A673 (cell line): ENCODE measurements at regions not wholly inside any gene's neighbourhood (a gene's known extent, or its start where the extent isn't known, plus 50 kb on each side); places are given as distances from the start of the nearest gene placed in this dataset.

Source experiments
- BruUV-seq: library from RNA; stranded (reverse); fragments of 400-500 nt; replicated peaks from 2 replicates; lab custom pipeline; 2021; lab: Mats Ljungman, UMichigan
- CTCF ChIA-PET: fragments of 300-600 bp; sonication (Branson Sonifier 250); formaldehyde crosslinking; loops from one replicate; lab custom pipeline; 2022; ENCODE audit warnings: antibody characterized with exemption; lab: Charles Lee
- POLR2A ChIA-PET: fragments of 300-600 bp; sonication (Branson Sonifier 250); formaldehyde crosslinking; loops from one replicate; lab custom pipeline; 2022; ENCODE audit warnings: antibody characterized with exemption; ENCODE audit not compliant: low non-redundant PET; lab: Charles Lee
- DNase-seq: peaks from one replicate; pipeline ENCODE4 v3.0.0-alpha.2; 2015; ENCODE audit warnings: low spot score
- H3K27ac ChIP-seq: fragments of 200-600 bp; sonication (generic); 2 replicates; pipeline ENCODE4 v1.5.1; 2016; ENCODE audit warnings: mixed run types, low read depth, mild to moderate bottlenecking, mixed read lengths, antibody characterized with exemption, low read length; ENCODE audit not compliant: poor library complexity, severe bottlenecking
- H3K27me3 ChIP-seq: fragments of 200-600 bp; sonication (generic); replicated peaks from 2 replicates; pipeline ENCODE4 v1.6.1; 2017; ENCODE audit warnings: mixed run types, low read depth, mild to moderate bottlenecking, mixed read lengths, antibody characterized with exemption, low read length; ENCODE audit not compliant: insufficient read depth, poor library complexity
- H3K36me3 ChIP-seq: fragments of 200-600 bp; sonication (generic); 2 replicates; pipeline ENCODE4 v1.6.1; 2016; ENCODE audit warnings: mixed run types, mild to moderate bottlenecking, mixed read lengths, antibody characterized with exemption, low read length; ENCODE audit not compliant: insufficient read depth, poor library complexity, severe bottlenecking
- H3K4me1 ChIP-seq: fragments of 200-600 bp; sonication (generic); 2 replicates; pipeline ENCODE4 v1.6.1; 2017; ENCODE audit warnings: mixed run types, mild to moderate bottlenecking, mixed read lengths, antibody characterized with exemption, low read length; ENCODE audit not compliant: insufficient read depth, poor library complexity, severe bottlenecking
- H3K4me3 ChIP-seq: fragments of 200-600 bp; sonication (generic); 2 replicates; pipeline ENCODE4 v1.5.1; 2016; ENCODE audit warnings: low read depth, mixed run types, mild to moderate bottlenecking, mixed read lengths, low read length; ENCODE audit not compliant: poor library complexity, severe bottlenecking
- H3K9me3 ChIP-seq: fragments of 200-600 bp; sonication (generic); 2 replicates; pipeline ENCODE4 v1.6.1; 2016; ENCODE audit warnings: mixed run types, low read depth, mild to moderate bottlenecking, mixed read lengths, antibody characterized with exemption, low read length; ENCODE audit not compliant: poor library complexity, severe bottlenecking
- CTCF ChIP-seq: fragments of 300-800, 200-600 bp; sonication (generic); conservative IDR thresholded peaks from 2 replicates; pipeline ENCODE4 v1.5.1; 2017; ENCODE audit warnings: low read depth, mild to moderate bottlenecking, antibody characterized with exemption, low read length, moderate library complexity, mixed read lengths
- EZH2 ChIP-seq: fragments of 200-600 bp; sonication (generic); IDR thresholded peaks from 2 replicates; pipeline ENCODE4 v1.6.1; 2017; ENCODE audit warnings: borderline replicate concordance, low read depth, mild to moderate bottlenecking, mixed read lengths, antibody characterized with exemption, low read length; ENCODE audit not compliant: poor library complexity, severe bottlenecking
- intact Hi-C: fragments of 100-400 bp; cut with micrococcal nuclease; formaldehyde crosslinking; loops from one replicate; pipeline ENCODE4 v1.10.0; 2022; ENCODE audit not compliant: unreplicated experiment

GRCh38 chr6:147103694-147104093 lies 100.5 kb upstream of the STXBP5 start:
- Histone ChIP-seq H3K27me3 (no peaks in the 10 kb centered on the region), H3K4me1 (no peaks in the 10 kb centered on the region), H3K4me3 (no peak overlapping the region), H3K36me3 (no peaks in the 10 kb centered on the region), H3K27ac (no peak overlapping the region), H3K9me3 (no peaks in the 10 kb centered on the region)
- intact Hi-C loops: no loop called here
- no TSS peak for BruUV-seq
- no peak for DNase-seq
- ChIA-PET POLR2A (no interaction called here), CTCF (no interaction called here)
- no peak for TF ChIP-seq CTCF
- TF ChIP-seq EZH2: no peak

GRCh38 chr6:147105786-147106185 lies 98.4 kb upstream of the STXBP5 start:
- Histone ChIP-seq H3K9me3 (no peaks in the 10 kb centered on the region), H3K36me3 (no peaks in the 10 kb centered on the region), H3K27me3 (no peaks in the 10 kb centered on the region), H3K27ac (no peak overlapping the region), H3K4me1 (no peaks in the 10 kb centered on the region), H3K4me3 (no peak overlapping the region)
- ChIA-PET CTCF (no interaction called here), POLR2A (no interaction called here)
- no TSS peak for BruUV-seq
- DNase-seq: no peak
- intact Hi-C loops: no loop called here
- TF ChIP-seq CTCF (no peak), EZH2 (no peak)

- no TSS peak for BruUV-seq
- no peaks in the 10 kb centered on the region for H3K9me3 ChIP-seq
- intact Hi-C loops: no loop called here
- POLR2A ChIA-PET: no interaction called here
- H3K27ac ChIP-seq: no peak overlapping the region
- no peaks in the 10 kb centered on the region for H3K4me1 ChIP-seq
- H3K36me3 ChIP-seq: no peaks in the 10 kb centered on the region
- CTCF ChIA-PET: no interaction called here
- TF ChIP-seq EZH2: no peak
- no peak for TF ChIP-seq CTCF
- H3K27me3 ChIP-seq: no peaks in the 10 kb centered on the region
- no peak overlapping the region for H3K4me3 ChIP-seq
- DNase-seq: no peak
Measured at GRCh38 chr6:147106759-147107401, 97.3 kb upstream of the STXBP5 start.
